SK-N-SH (cell line): ENCODE measurements at regions not wholly inside any gene's neighbourhood (a gene's known extent, or its start where the extent isn't known, plus 50 kb on each side); places are given as distances from the start of the nearest gene placed in this dataset.

Experiments used
- CTCF ChIA-PET: fragments of 300-600, 350-600 bp; formaldehyde crosslinking; extraction: SDS; loops from one replicate; lab custom pipeline; 2021; lab: Yijun Ruan, JAX
- POLR2A ChIA-PET: fragments of 350-600 bp; sonication (Branson Sonifier 250); formaldehyde crosslinking; extraction: SDS; loops from one replicate; lab custom pipeline; 2020; ENCODE audit warnings: antibody characterized with exemption, inconsistent platforms; lab: Yijun Ruan, JAX
- DNase-seq: peaks from one replicate; pipeline ENCODE4 v3.0.0; 2012
- H2AFZ ChIP-seq: fragments of 200-600 bp; sonication (generic); 2 replicates; pipeline ENCODE4 v1.8.1; 2016; ENCODE audit warnings: antibody characterized with exemption, mild to moderate bottlenecking, low read depth
- H3F3A ChIP-seq: fragments of 200-600 bp; sonication (generic); replicated peaks from 2 replicates; pipeline ENCODE3; 2016; ENCODE audit warnings: antibody characterized with exemption, mild to moderate bottlenecking; ENCODE audit not compliant: insufficient read depth
- H3K27ac ChIP-seq, 2 experiments: fragments of 200-500 bp in 1 of 2; fragments of 200-600 bp in 1 of 2; sonication (Bioruptor generic) in 1 of 2; sonication (generic), shearing (Covaris generic) in 1 of 2; 2 replicates each; pipeline versions ENCODE4 v1.5.1 to v1.6.1; 2014 to 2016; ENCODE audit warnings: low read depth in 2 of 2, inconsistent platforms in 1 of 2, low read length in 1 of 2, mild to moderate bottlenecking in 1 of 2, mixed read lengths in 1 of 2
- H3K27me3 ChIP-seq: fragments of 200-600 bp; sonication (generic), shearing (Covaris generic); 2 replicates; pipeline ENCODE4 v1.6.1; 2016; ENCODE audit warnings: mixed run types; ENCODE audit not compliant: insufficient read depth
- H3K36me3 ChIP-seq, 2 experiments: fragments of 200-500 bp in 1 of 2; fragments of 200-600 bp in 1 of 2; sonication (Bioruptor generic) in 1 of 2; sonication (generic) in 1 of 2; replicated peaks in 1 of 2; 2 replicates each; pipeline versions ENCODE3 to v1.5.1; 2014 to 2016; ENCODE audit warnings: low read length in 1 of 2, mild to moderate bottlenecking in 1 of 2; ENCODE audit not compliant: insufficient read depth in 2 of 2, control insufficient read depth in 1 of 2
- H3K4me1 ChIP-seq, 2 experiments: fragments of 200-500 bp in 1 of 2; fragments of 200-600 bp in 1 of 2; sonication (Bioruptor generic) in 1 of 2; sonication (generic), shearing (Covaris generic) in 1 of 2; 2 replicates each; pipeline versions ENCODE4 v1.5.1 to v1.6.1; 2014 to 2016; ENCODE audit warnings: low read depth in 1 of 2, low read length in 1 of 2, mixed run types in 1 of 2; ENCODE audit not compliant: insufficient read depth in 2 of 2, control insufficient read depth in 1 of 2
- H3K4me2 ChIP-seq: fragments of 200-600 bp; sonication (generic), shearing (Covaris generic); 2 replicates; pipeline ENCODE4 v1.6.1; 2017; ENCODE audit warnings: mixed run types
- H3K4me3 ChIP-seq, 2 experiments: fragments of 200-500 bp in 1 of 2; fragments of 200-600 bp in 1 of 2; sonication (Bioruptor generic) in 1 of 2; sonication (generic), shearing (Covaris generic) in 1 of 2; 2 replicates each; pipeline versions ENCODE4 v1.5.1 to v1.8.1; 2014 to 2016; ENCODE audit warnings: low read depth in 2 of 2, inconsistent platforms in 1 of 2, low read length in 1 of 2, mild to moderate bottlenecking in 1 of 2, mixed read lengths in 1 of 2, moderate library complexity in 1 of 2
- H3K79me2 ChIP-seq: fragments of 200-600 bp; sonication (generic); 2 replicates; pipeline ENCODE4 v1.8.1; 2017; ENCODE audit warnings: mild to moderate bottlenecking; ENCODE audit not compliant: insufficient read depth
- H3K9ac ChIP-seq: fragments of 200-600 bp; sonication (generic); 2 replicates; pipeline ENCODE4 v1.6.1; 2017; ENCODE audit warnings: mixed run types
- H3K9me2 ChIP-seq: fragments of 200-600 bp; sonication (generic); 2 replicates; pipeline ENCODE4 v1.6.1; 2017; ENCODE audit warnings: mixed run types
- H3K9me3 ChIP-seq: fragments of 200-600 bp; sonication (generic); 2 replicates; pipeline ENCODE4 v1.6.1; 2017; ENCODE audit warnings: mixed run types, mild to moderate bottlenecking, moderate library complexity
- H4K20me1 ChIP-seq: fragments of 200-600 bp; sonication (generic); 2 replicates; pipeline ENCODE4 v1.6.1; 2017; ENCODE audit warnings: mild to moderate bottlenecking, mixed run types; ENCODE audit not compliant: insufficient read depth
- CHD2 ChIP-seq: fragments of 150-350 bp; IDR thresholded peaks from 2 replicates; pipeline ENCODE4 v1.6.1; 2018; ENCODE audit warnings: low read length; ENCODE audit not compliant: partially characterized antibody
- ELF1 ChIP-seq: IDR thresholded peaks from 2 replicates; pipeline ENCODE4 v1.4.0; 2012
- EP300 ChIP-seq, 2 experiments: IDR thresholded peaks; 2 replicates each; pipeline versions ENCODE4 v1.4.0 to v1.6.1; 2012; ENCODE audit warnings: borderline replicate concordance in 1 of 2, low read depth in 1 of 2, low read length in 1 of 2
- FOXJ3 ChIP-seq: sonication (generic); formaldehyde crosslinking; IDR thresholded peaks from 2 replicates; pipeline ENCODE4 v1.5.1; 2020; ENCODE audit warnings: mild to moderate bottlenecking, missing genetic modification reagents
- FOXM1 ChIP-seq: IDR thresholded peaks from 2 replicates; pipeline ENCODE4 v1.4.0; 2012; ENCODE audit warnings: low read depth, mild to moderate bottlenecking
- GABPA ChIP-seq: IDR thresholded peaks from 2 replicates; pipeline ENCODE4 v1.4.0; 2012; ENCODE audit warnings: low read depth, mild to moderate bottlenecking
- GATA2 ChIP-seq: sonication (generic); formaldehyde crosslinking; IDR thresholded peaks from 2 replicates; pipeline ENCODE4 v1.5.0; 2020; ENCODE audit warnings: mild to moderate bottlenecking, missing genetic modification reagents
- IRF3 ChIP-seq: fragments of 150-350 bp; IDR thresholded peaks from 2 replicates; pipeline ENCODE4 v1.6.1; 2016; ENCODE audit warnings: mild to moderate bottlenecking, low read depth, low read length
- JUND ChIP-seq: IDR thresholded peaks from 2 replicates; pipeline ENCODE4 v1.4.0; 2012
- MXI1 ChIP-seq: IDR thresholded peaks from 2 replicates; pipeline ENCODE4 v1.6.1; 2012; ENCODE audit warnings: mild to moderate bottlenecking, low read depth, low read length, improper control_type of control experiment
- NFIC ChIP-seq: IDR thresholded peaks from 2 replicates; pipeline ENCODE4 v1.4.0; 2012; ENCODE audit warnings: borderline replicate concordance
- NRF1 ChIP-seq: IDR thresholded peaks from 2 replicates; pipeline ENCODE4 v1.6.1; 2012; ENCODE audit warnings: low read depth, mild to moderate bottlenecking, low read length
- PBX3 ChIP-seq: IDR thresholded peaks from 2 replicates; pipeline ENCODE4; 2012
- POLR2AphosphoS5 ChIP-seq: IDR thresholded peaks from 2 replicates; pipeline ENCODE4 v1.6.1; 2012; ENCODE audit warnings: low read depth, low read length
- RAD21 ChIP-seq: IDR thresholded peaks from 2 replicates; pipeline ENCODE4 v1.6.1; 2012; ENCODE audit warnings: mild to moderate bottlenecking, low read length
- RFX5 ChIP-seq: IDR thresholded peaks from 2 replicates; pipeline ENCODE4 v1.6.1; 2012; ENCODE audit warnings: mild to moderate bottlenecking, improper control_type of control experiment, low read length
- RXRA ChIP-seq: IDR thresholded peaks from 2 replicates; pipeline ENCODE4 v1.4.0; 2012; ENCODE audit warnings: low read depth, mild to moderate bottlenecking, borderline replicate concordance
- SMC3 ChIP-seq: IDR thresholded peaks from 2 replicates; pipeline ENCODE4 v1.6.1; 2012; ENCODE audit warnings: low read depth, low read length, improper control_type of control experiment
- TAF1 ChIP-seq: IDR thresholded peaks from 2 replicates; pipeline ENCODE4 v1.6.1; 2012; ENCODE audit warnings: low read depth, mild to moderate bottlenecking, low read length, moderate library complexity, borderline replicate concordance
- TCF12 ChIP-seq: IDR thresholded peaks from 2 replicates; pipeline ENCODE4 v1.4.0; 2012
- TEAD4 ChIP-seq: IDR thresholded peaks from 2 replicates; pipeline ENCODE4 v1.4.0; 2012; ENCODE audit warnings: mild to moderate bottlenecking, borderline replicate concordance; ENCODE audit not compliant: insufficient read depth
- USF1 ChIP-seq: IDR thresholded peaks from 2 replicates; pipeline ENCODE4 v1.4.0; 2012; ENCODE audit warnings: low read depth, borderline replicate concordance
- USF2 ChIP-seq: fragments of 150-350 bp; IDR thresholded peaks from 2 replicates; pipeline ENCODE4 v1.6.1; 2017; ENCODE audit warnings: antibody characterized with exemption, low read length, low read depth, borderline replicate concordance
- ZBTB33 ChIP-seq: IDR thresholded peaks from 2 replicates; pipeline ENCODE4 v1.4.0; 2012; ENCODE audit warnings: low read depth, borderline replicate concordance
- WGBS: methylation state at CpG from one replicate; pipeline ENCODE4 v1.1.6; 2017; ENCODE audit warnings: low lambda C conversion rate; 5-methylcytosine and 5-hydroxymethylcytosine counted together

- Histone ChIP-seq H3K4me3 (no peak overlapping the region), H3K9ac (no peak overlapping the region), H3K36me3 (no peaks in the 10 kb centered on the region), H3K27ac (no peak overlapping the region), H2AFZ (no peak overlapping the region), H3K27me3 (no peaks in the 10 kb centered on the region), H4K20me1 (no peaks in the 10 kb centered on the region), H3K4me2 (no peak overlapping the region), H3K79me2 (no peaks in the 10 kb centered on the region), H3K9me3 (no peaks in the 10 kb centered on the region), H3K9me2 (no peaks in the 10 kb centered on the region), H3K4me1 (no peaks in the 10 kb centered on the region; a peak in 1 of 4 replicates), H3F3A (no peaks in the 10 kb centered on the region)
- POLR2A ChIA-PET = no interaction called here
- DNase-seq = no peak
- CTCF ChIA-PET = no interaction called here
- TF ChIP-seq CHD2 = no peak
- no peak for TF ChIP-seq FOXJ3 (CRISPR knock-in tag)
- TF ChIP-seq JUND = no peak
- TF ChIP-seq USF1 = no peak
- TF ChIP-seq IRF3 = no peak
- TF ChIP-seq RFX5 = no peak
- no peak for TF ChIP-seq POLR2AphosphoS5
- no peak for TF ChIP-seq NRF1
- TF ChIP-seq PBX3 = no peak
- no peak for TF ChIP-seq TAF1
- TF ChIP-seq NFIC = no peak
- TF ChIP-seq ZBTB33 = no peak
- TF ChIP-seq USF2 = no peak
These were observed 326.8 kb upstream of the ARID1B start for GRCh38 chr6:156450421-156450820.

GRCh38 chr6:156449569-156449968, 327.6 kb upstream of the ARID1B start:
- no peak for DNase-seq
- Histone ChIP-seq H3K36me3 (no peaks in the 10 kb centered on the region), H3K9ac (no peak overlapping the region), H3K4me2 (no peak overlapping the region), H3K4me1 (no peaks in the 10 kb centered on the region; a peak in 1 of 4 replicates), H3K27me3 (no peaks in the 10 kb centered on the region), H3K9me2 (no peaks in the 10 kb centered on the region), H3K27ac (no peak overlapping the region), H2AFZ (no peak overlapping the region), H3F3A (no peaks in the 10 kb centered on the region), H4K20me1 (no peaks in the 10 kb centered on the region), H3K79me2 (no peaks in the 10 kb centered on the region), H3K9me3 (no peaks in the 10 kb centered on the region), H3K4me3 (no peak overlapping the region)
- ChIA-PET CTCF (no interaction called here), POLR2A (no interaction called here)
- WGBS = 64% methylated on average over 3 of the region's 3 CpGs
- TF ChIP-seq USF2 (no peak), MXI1 (no peak), NFIC (no peak), TCF12 (no peak), GATA2 (no peak), EP300 (IDR thresholded peaks at IDR 0.05; ENCODE audit: borderline replicate concordance in 1 of 2, low read depth in 1 of 2, low read length in 1 of 2) (no peak), ELF1 (no peak), RXRA (no peak), SMC3 (no peak), GABPA (no peak), RAD21 (no peak), NRF1 (no peak), TEAD4 (no peak), FOXM1 (no peak), RFX5 (no peak), JUND (no peak)
